Colonic mucosa (tissue), 4 donors: ENCODE measurements at regions not wholly inside any gene's neighbourhood (a gene's known extent, or its start where the extent isn't known, plus 50 kb on each side); places are given as distances from the start of the nearest gene placed in this dataset.

Experiments
- DNase-seq: peaks from one replicate; pipeline ENCODE4 v3.0.0-alpha.2; 2020
- H3K27ac ChIP-seq: fragments of 200-600 bp; one replicate; pipeline ENCODE4 v1.8.0; 2021
- H3K27me3 ChIP-seq: fragments of 200-600 bp; one replicate; pipeline ENCODE4 v1.8.0; 2021
- H3K36me3 ChIP-seq: fragments of 200-600 bp; one replicate; pipeline ENCODE4 v1.8.0; 2021
- H3K4me1 ChIP-seq: fragments of 200-600 bp; one replicate; pipeline ENCODE4 v1.8.0; 2021; ENCODE audit warnings: mild to moderate bottlenecking
- H3K4me3 ChIP-seq: fragments of 200-600 bp; one replicate; pipeline ENCODE4 v1.8.0; 2021
- H3K9ac ChIP-seq, 2 donors: one replicate each; pipeline ENCODE4 v1.7.0; 2013; ENCODE audit warnings: control low read depth in 2 of 2, low read depth in 2 of 2, low read length in 2 of 2
- H3K9me3 ChIP-seq: fragments of 200-600 bp; one replicate; pipeline ENCODE4 v1.8.0; 2021
- CTCF ChIP-seq: fragments of 200-600 bp; IDR thresholded peaks from one replicate; pipeline ENCODE4 v1.8.0; 2022; ENCODE audit warnings: antibody characterized with exemption, mild to moderate bottlenecking
- intact Hi-C: fragments of 100-400 bp; cut with DNase I; formaldehyde crosslinking; loops from one replicate; pipeline ENCODE4 v1.14.1; 2022
- donor health status: healthy.
- donor health status: DM: no; HTN: no; CAD: no.
- donor health status: DM: no; HTN: no; CAD: no.

GRCh38 chr1:14115976-14116375, 416.0 kb downstream of the PRDM2 start:
- Histone ChIP-seq H3K9ac (no peak overlapping the region), H3K27ac (no peak overlapping the region), H3K36me3 (no peaks in the 10 kb centered on the region), H3K27me3 (no peaks in the 10 kb centered on the region), H3K4me3 (no peak overlapping the region), H3K9me3 (no peaks in the 10 kb centered on the region), H3K4me1 (no peaks in the 10 kb centered on the region)
- TF ChIP-seq CTCF, result no peak
- no peak for DNase-seq
- intact Hi-C loops, result loop anchor here (10.0 kb wide), 1 partner anchor 909 kb away; no protein-coding TSS in a partner anchor

- no peak for TF ChIP-seq CTCF
- no peak overlapping the region for H3K9ac ChIP-seq
Observed at GRCh38 chr1:14117700-14118099, 417.7 kb downstream of the PRDM2 start.

GRCh38 chr1:14118691-14119485, 418.9 kb downstream of the PRDM2 start:
- Histone ChIP-seq H3K4me1 (no peaks in the 10 kb centered on the region), H3K9me3 (no peaks in the 10 kb centered on the region), H3K9ac (no peak overlapping the region), H3K27me3 (no peaks in the 10 kb centered on the region), H3K4me3 (no peak overlapping the region), H3K36me3 (no peaks in the 10 kb centered on the region), H3K27ac (no peak overlapping the region)
- DNase-seq, result no peak
- intact Hi-C loops, result loop anchor here (10.0 kb wide), 1 partner anchor 906 kb away; no protein-coding TSS in a partner anchor
- TF ChIP-seq CTCF, result no peak

More at GRCh38 chr1:14117700-14118099, 417.7 kb downstream of the PRDM2 start:
- intact Hi-C loops, result loop anchor here (10.0 kb wide), 1 partner anchor 907 kb away; no protein-coding TSS in a partner anchor
- Histone ChIP-seq H3K27ac (no peak overlapping the region), H3K36me3 (no peaks in the 10 kb centered on the region), H3K9me3 (no peaks in the 10 kb centered on the region), H3K4me3 (no peak overlapping the region), H3K4me1 (no peaks in the 10 kb centered on the region), H3K27me3 (no peaks in the 10 kb centered on the region)
- no peak for DNase-seq

GRCh38 chr1:14120895-14121294, 420.9 kb downstream of the PRDM2 start:
- TF ChIP-seq CTCF, result no peak
- DNase-seq, result no peak
- Histone ChIP-seq H3K9ac (no peak overlapping the region), H3K27me3 (no peaks in the 10 kb centered on the region), H3K4me1 (no peaks in the 10 kb centered on the region), H3K4me3 (no peak overlapping the region), H3K27ac (no peak overlapping the region), H3K9me3 (no peaks in the 10 kb centered on the region), H3K36me3 (no peaks in the 10 kb centered on the region)
- intact Hi-C loops, result no loop called here

- intact Hi-C loops, result no loop called here
- no peak for TF ChIP-seq CTCF
- no peak overlapping the region for H3K9ac ChIP-seq
- no peaks in the 10 kb centered on the region for H3K36me3 ChIP-seq
- H3K27me3 ChIP-seq, result no peaks in the 10 kb centered on the region
- no peak overlapping the region for H3K4me3 ChIP-seq
- no peaks in the 10 kb centered on the region for H3K9me3 ChIP-seq
- no peak overlapping the region for H3K27ac ChIP-seq
- H3K4me1 ChIP-seq, result no peaks in the 10 kb centered on the region
- DNase-seq, result no peak
Observed at GRCh38 chr1:14128096-14128495, 428.1 kb downstream of the PRDM2 start.
